ENCODE measurements at regions not wholly inside any gene's neighbourhood (a gene's known extent, or its start where the extent isn't known, plus 50 kb on each side); places are given as distances from the start of the nearest gene placed in this dataset.

DNA sequence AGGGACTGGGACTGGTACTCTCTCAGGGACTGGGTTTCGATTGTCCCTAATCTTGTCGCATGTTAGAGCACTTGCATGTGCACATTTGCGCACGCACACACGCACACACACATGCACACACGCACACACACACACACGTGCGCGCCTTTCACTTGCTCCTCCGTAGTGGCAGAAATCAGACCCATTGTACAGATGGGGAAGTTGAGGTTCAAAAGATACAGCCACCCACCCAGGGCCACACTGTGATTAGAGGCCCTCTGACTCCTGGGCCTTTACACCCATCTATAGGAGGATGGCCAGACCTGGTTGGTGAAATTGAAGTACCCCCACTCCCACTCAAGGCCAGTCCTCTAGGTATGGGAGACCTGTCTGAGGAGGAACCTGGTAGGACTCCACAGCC lies 167.8 kb upstream of the LHX5 start:
- H2AFZ ChIP-seq (ENCODE audit: low read length) = no peak overlapping the region
- no peaks in the 10 kb centered on the region for H3K4me1 ChIP-seq (ENCODE audit: low read length)
- no peak for DNase-seq
- no peak overlapping the region for H3K27ac ChIP-seq (ENCODE audit: low read length)
- H3K9me2 ChIP-seq (replicated peaks; ENCODE audit: insufficient read depth, low read length) = no peaks in the 10 kb centered on the region
- no peaks in the 10 kb centered on the region for H3K9me3 ChIP-seq (replicated peaks; ENCODE audit: insufficient read depth, low read length)
- TF ChIP-seq EZH2 (optimal IDR thresholded peaks at IDR 0.05; ENCODE audit: low read depth, low read length) = no peak
- no peak for TF ChIP-seq EZH2phosphoT487 (IDR thresholded peaks at IDR 0.05; ENCODE audit: low read length)
- TF ChIP-seq, protein P1, sequence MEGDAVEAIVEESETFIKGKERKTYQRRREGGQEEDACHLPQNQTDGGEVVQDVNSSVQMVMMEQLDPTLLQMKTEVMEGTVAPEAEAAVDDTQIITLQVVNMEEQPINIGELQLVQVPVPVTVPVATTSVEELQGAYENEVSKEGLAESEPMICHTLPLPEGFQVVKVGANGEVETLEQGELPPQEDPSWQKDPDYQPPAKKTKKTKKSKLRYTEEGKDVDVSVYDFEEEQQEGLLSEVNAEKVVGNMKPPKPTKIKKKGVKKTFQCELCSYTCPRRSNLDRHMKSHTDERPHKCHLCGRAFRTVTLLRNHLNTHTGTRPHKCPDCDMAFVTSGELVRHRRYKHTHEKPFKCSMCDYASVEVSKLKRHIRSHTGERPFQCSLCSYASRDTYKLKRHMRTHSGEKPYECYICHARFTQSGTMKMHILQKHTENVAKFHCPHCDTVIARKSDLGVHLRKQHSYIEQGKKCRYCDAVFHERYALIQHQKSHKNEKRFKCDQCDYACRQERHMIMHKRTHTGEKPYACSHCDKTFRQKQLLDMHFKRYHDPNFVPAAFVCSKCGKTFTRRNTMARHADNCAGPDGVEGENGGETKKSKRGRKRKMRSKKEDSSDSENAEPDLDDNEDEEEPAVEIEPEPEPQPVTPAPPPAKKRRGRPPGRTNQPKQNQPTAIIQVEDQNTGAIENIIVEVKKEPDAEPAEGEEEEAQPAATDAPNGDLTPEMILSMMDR (IDR thresholded peaks at IDR 0.05; ENCODE audit: low read length) = no peak
- no peaks in the 10 kb centered on the region for H3K36me3 ChIP-seq (replicated peaks; ENCODE audit: insufficient read depth, low read length)
- H4K20me1 ChIP-seq (ENCODE audit: insufficient read depth, low read length) = no peaks in the 10 kb centered on the region
- H3K4me2 ChIP-seq (ENCODE audit: low read depth, low read length) = no peak overlapping the region
- no peaks in the 10 kb centered on the region for H3F3A ChIP-seq (ENCODE audit: insufficient read depth, low read length)
- H3K27me3 ChIP-seq (replicated peaks; ENCODE audit: insufficient read depth, low read length) = no peaks in the 10 kb centered on the region; the same call in 1 of the 2 replicates
- H3K79me2 ChIP-seq (ENCODE audit: low read length) = no peaks in the 10 kb centered on the region
- no peak overlapping the region for H3K9ac ChIP-seq (ENCODE audit: low read length)
- no peak overlapping the region for H3K4me3 ChIP-seq (ENCODE audit: low read length)

DNA sequence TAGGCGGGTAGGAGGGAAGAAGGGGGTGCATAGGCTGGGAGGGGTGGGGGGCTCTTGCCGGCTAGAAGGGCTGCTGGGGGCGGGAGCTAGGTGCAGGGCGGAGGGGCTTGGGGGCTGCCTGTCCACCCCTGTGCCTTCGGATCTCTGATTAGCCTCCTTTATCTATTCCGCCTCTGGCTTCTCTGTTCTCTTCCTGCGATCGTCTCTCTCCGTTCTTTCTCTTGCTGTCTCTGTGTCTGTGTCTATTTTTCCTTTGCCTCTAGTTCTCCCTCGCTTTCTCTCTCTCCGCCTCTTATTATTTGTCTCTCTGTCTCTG lies 166.7 kb upstream of the LHX5 start:
- no peak overlapping the region for H3K27ac ChIP-seq (ENCODE audit: low read length)
- no peaks in the 10 kb centered on the region; the same call in 1 of the 2 replicates for H3K27me3 ChIP-seq (replicated peaks; ENCODE audit: insufficient read depth, low read length)
- H3K4me2 ChIP-seq (ENCODE audit: low read depth, low read length) = no peak overlapping the region
- no peaks in the 10 kb centered on the region for H3K36me3 ChIP-seq (replicated peaks; ENCODE audit: insufficient read depth, low read length)
- DNase-seq = no peak
- TF ChIP-seq, protein P1 (IDR thresholded peaks at IDR 0.05; ENCODE audit: low read length) = no peak
- TF ChIP-seq EZH2 (optimal IDR thresholded peaks at IDR 0.05; ENCODE audit: low read depth, low read length) (no peak), EZH2phosphoT487 (IDR thresholded peaks at IDR 0.05; ENCODE audit: low read length) (no peak)
- no peaks in the 10 kb centered on the region for H3F3A ChIP-seq (ENCODE audit: insufficient read depth, low read length)
- H3K9me3 ChIP-seq (replicated peaks; ENCODE audit: insufficient read depth, low read length) = no peaks in the 10 kb centered on the region
- no peaks in the 10 kb centered on the region for H3K79me2 ChIP-seq (ENCODE audit: low read length)
- no peaks in the 10 kb centered on the region for H3K4me1 ChIP-seq (ENCODE audit: low read length)
- no peak overlapping the region for H3K9ac ChIP-seq (ENCODE audit: low read length)
- H2AFZ ChIP-seq (ENCODE audit: low read length) = no peak overlapping the region
- H4K20me1 ChIP-seq (ENCODE audit: insufficient read depth, low read length) = no peaks in the 10 kb centered on the region
- no peaks in the 10 kb centered on the region for H3K9me2 ChIP-seq (replicated peaks; ENCODE audit: insufficient read depth, low read length)
- no peak overlapping the region for H3K4me3 ChIP-seq (ENCODE audit: low read length)

DNA sequence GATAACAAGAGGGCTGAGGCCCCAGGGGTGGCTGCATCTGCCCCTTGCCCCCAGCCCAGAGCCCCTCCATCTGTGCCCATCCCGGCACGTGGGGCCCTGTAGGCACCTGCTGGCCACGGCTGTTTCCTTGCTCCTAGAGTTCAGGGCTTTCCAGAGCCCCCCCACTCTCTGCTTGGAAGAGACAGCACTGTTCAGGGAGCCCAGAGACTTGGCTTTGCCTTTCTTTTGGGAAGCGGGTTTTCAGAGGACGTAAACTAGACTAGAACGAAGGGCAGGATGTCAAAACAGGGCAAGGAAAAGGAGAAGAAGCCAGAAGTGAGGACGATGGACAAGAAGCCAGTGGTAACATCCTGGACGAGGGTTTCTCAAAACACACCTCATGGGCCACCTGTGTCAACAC lies 163.3 kb upstream of the LHX5 start:
- no peak for DNase-seq
- H3K4me1 ChIP-seq (ENCODE audit: low read length) = no peaks in the 10 kb centered on the region
- H3K4me2 ChIP-seq (ENCODE audit: low read depth, low read length) = no peak overlapping the region
- H2AFZ ChIP-seq (ENCODE audit: low read length) = no peak overlapping the region
- H3F3A ChIP-seq (ENCODE audit: insufficient read depth, low read length) = no peaks in the 10 kb centered on the region
- TF ChIP-seq EZH2 (optimal IDR thresholded peaks at IDR 0.05; ENCODE audit: low read depth, low read length) (no peak), EZH2phosphoT487 (IDR thresholded peaks at IDR 0.05; ENCODE audit: low read length) (no peak)
- TF ChIP-seq, protein P1 (IDR thresholded peaks at IDR 0.05; ENCODE audit: low read length) = no peak
- no peaks in the 10 kb centered on the region for H3K79me2 ChIP-seq (ENCODE audit: low read length)
- H3K4me3 ChIP-seq (ENCODE audit: low read length) = no peak overlapping the region
- no peaks in the 10 kb centered on the region for H3K9me2 ChIP-seq (replicated peaks; ENCODE audit: insufficient read depth, low read length)
- no peak overlapping the region for H3K9ac ChIP-seq (ENCODE audit: low read length)
- no peaks in the 10 kb centered on the region for H3K9me3 ChIP-seq (replicated peaks; ENCODE audit: insufficient read depth, low read length)
- no peaks in the 10 kb centered on the region for H3K36me3 ChIP-seq (replicated peaks; ENCODE audit: insufficient read depth, low read length)
- no peak overlapping the region for H3K27ac ChIP-seq (ENCODE audit: low read length)
- H4K20me1 ChIP-seq (ENCODE audit: insufficient read depth, low read length) = no peaks in the 10 kb centered on the region
- no peaks in the 10 kb centered on the region; the same call in 1 of the 2 replicates for H3K27me3 ChIP-seq (replicated peaks; ENCODE audit: insufficient read depth, low read length)
